Erythroblast (primary cell): ENCODE measurements at regions not wholly inside any gene's neighbourhood (a gene's known extent, or its start where the extent isn't known, plus 50 kb on each side); places are given as distances from the start of the nearest gene placed in this dataset.

ENCODE experiments used
- GATA1 ChIP-seq: IDR thresholded peaks from 2 replicates; pipeline ENCODE4 v1.6.1; 2011; ENCODE audit warnings: low read depth, mild to moderate bottlenecking, control low read depth, low read length, moderate library complexity
- POLR2A ChIP-seq: IDR thresholded peaks from 2 replicates; pipeline ENCODE4 v1.6.1; 2011; ENCODE audit warnings: mild to moderate bottlenecking, low read length

DNA sequence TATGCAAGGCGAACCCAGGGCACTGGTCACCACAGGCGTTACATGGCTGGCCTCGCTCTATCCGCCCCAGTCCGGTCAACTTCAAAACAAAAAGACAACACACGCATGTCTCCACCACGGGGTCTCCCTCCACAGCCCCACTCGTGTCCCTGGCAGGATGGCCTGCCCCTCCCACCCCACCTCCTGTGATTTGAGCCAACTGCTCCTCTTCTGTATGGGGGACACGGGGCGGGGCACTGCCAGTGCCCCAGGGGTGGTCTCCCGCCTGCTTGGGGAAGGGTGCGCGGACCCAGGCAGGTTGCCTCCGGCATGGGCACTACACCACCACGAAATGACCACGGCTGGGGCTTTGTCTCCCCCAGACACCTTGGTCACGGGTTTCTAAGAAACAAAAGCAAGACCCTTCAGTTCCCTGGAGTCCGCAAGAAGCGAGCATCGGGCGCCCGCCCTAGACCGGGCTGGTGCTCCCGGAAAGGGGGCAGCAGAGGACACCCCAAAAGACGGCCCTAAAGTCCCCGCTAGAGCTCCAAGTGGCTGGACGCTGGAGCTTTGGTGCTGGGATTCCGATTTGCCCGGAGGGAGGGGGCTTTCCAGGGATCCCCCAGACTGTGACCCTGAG is 219.3 kb upstream of the PRICKLE2 start:
- no peak for TF ChIP-seq POLR2A
- TF ChIP-seq GATA1, result no peak
